IMR-90 (cell line): ENCODE measurements at regions not wholly inside any gene's neighbourhood (a gene's known extent, or its start where the extent isn't known, plus 50 kb on each side); places are given as distances from the start of the nearest gene placed in this dataset.

ENCODE experiments used
- POLR2A ChIP-seq: IDR thresholded peaks from 2 replicates; pipeline ENCODE4 v1.6.1; 2012; ENCODE audit warnings: mild to moderate bottlenecking, low read depth, low read length
- TF ChIP-seq, protein P1 (sequence below): fragments of 150-350 bp; IDR thresholded peaks from 2 replicates; pipeline ENCODE4 v1.6.1; 2017; ENCODE audit warnings: mild to moderate bottlenecking, antibody characterized with exemption, low read length, low read depth
- TF ChIP-seq, protein P2 (sequence below): conservative IDR thresholded peaks from 2 replicates; pipeline ENCODE4 v1.5.1; 2012; ENCODE audit warnings: mild to moderate bottlenecking, low read depth, low read length, improper control_type of control experiment

- TF ChIP-seq POLR2A, result no peak
- TF ChIP-seq, protein P1, sequence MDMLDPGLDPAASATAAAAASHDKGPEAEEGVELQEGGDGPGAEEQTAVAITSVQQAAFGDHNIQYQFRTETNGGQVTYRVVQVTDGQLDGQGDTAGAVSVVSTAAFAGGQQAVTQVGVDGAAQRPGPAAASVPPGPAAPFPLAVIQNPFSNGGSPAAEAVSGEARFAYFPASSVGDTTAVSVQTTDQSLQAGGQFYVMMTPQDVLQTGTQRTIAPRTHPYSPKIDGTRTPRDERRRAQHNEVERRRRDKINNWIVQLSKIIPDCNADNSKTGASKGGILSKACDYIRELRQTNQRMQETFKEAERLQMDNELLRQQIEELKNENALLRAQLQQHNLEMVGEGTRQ, result no peak
- TF ChIP-seq, protein P2, sequence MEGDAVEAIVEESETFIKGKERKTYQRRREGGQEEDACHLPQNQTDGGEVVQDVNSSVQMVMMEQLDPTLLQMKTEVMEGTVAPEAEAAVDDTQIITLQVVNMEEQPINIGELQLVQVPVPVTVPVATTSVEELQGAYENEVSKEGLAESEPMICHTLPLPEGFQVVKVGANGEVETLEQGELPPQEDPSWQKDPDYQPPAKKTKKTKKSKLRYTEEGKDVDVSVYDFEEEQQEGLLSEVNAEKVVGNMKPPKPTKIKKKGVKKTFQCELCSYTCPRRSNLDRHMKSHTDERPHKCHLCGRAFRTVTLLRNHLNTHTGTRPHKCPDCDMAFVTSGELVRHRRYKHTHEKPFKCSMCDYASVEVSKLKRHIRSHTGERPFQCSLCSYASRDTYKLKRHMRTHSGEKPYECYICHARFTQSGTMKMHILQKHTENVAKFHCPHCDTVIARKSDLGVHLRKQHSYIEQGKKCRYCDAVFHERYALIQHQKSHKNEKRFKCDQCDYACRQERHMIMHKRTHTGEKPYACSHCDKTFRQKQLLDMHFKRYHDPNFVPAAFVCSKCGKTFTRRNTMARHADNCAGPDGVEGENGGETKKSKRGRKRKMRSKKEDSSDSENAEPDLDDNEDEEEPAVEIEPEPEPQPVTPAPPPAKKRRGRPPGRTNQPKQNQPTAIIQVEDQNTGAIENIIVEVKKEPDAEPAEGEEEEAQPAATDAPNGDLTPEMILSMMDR, result no peak
Measured at GRCh38 chr1:168903237-168903830, 174.3 kb upstream of the DPT start.
